K562 (cell line): ENCODE measurements at regions not wholly inside any gene's neighbourhood (a gene's known extent, or its start where the extent isn't known, plus 50 kb on each side); places are given as distances from the start of the nearest gene placed in this dataset.

Source experiments
- BHLHE40 ChIP-seq: IDR thresholded peaks from 2 replicates; pipeline ENCODE4 v1.6.1; 2011; ENCODE audit warnings: low read length, improper control_type of control experiment
- HDAC6 ChIP-seq: IDR thresholded peaks from 2 replicates; pipeline ENCODE4 v1.6.1; 2012; ENCODE audit warnings: low read depth, mild to moderate bottlenecking, control low read depth, inconsistent platforms, low read length, moderate library complexity
- L3MBTL2 ChIP-seq: fragments of 450-650 bp; IDR thresholded peaks from 2 replicates; pipeline ENCODE4 v1.6.1; 2016; ENCODE audit warnings: mild to moderate bottlenecking, moderate library complexity
- MCM5 ChIP-seq: fragments of 450-650 bp; IDR thresholded peaks from 2 replicates; pipeline ENCODE4 v1.6.1; 2016; ENCODE audit warnings: low read depth
- POLR2A ChIP-seq: fragments of 450-650 bp; conservative IDR thresholded peaks from 2 replicates; pipeline ENCODE4 v1.6.1; 2016
- RFX5 ChIP-seq: IDR thresholded peaks from 2 replicates; pipeline ENCODE4 v1.6.1; 2011; ENCODE audit warnings: low read depth, mild to moderate bottlenecking, improper control_type of control experiment, low read length
- ZFX ChIP-seq: sonication (generic); formaldehyde crosslinking; IDR thresholded peaks from 2 replicates; pipeline ENCODE4 v1.8.0; 2022; ENCODE audit warnings: mild to moderate bottlenecking, missing genetic modification reagents, moderate library complexity
- ZNF785 ChIP-seq: fragments of 250-450 bp; sonication (Bioruptor Pico); IDR thresholded peaks from 2 replicates; pipeline ENCODE4 v1.4.0; 2020; ENCODE audit warnings: mild to moderate bottlenecking
- TF ChIP-seq, protein P1 (sequence below), 3 experiments: IDR thresholded peaks in 2 of 3; conservative IDR thresholded peaks in 1 of 3; 2 replicates each; pipeline ENCODE4 v1.5.1; 2011 to 2012; ENCODE audit warnings: low read length in 3 of 3, mild to moderate bottlenecking in 3 of 3, control low read depth in 2 of 3, improper control_type of control experiment in 1 of 3, inconsistent platforms in 1 of 3, low read depth in 1 of 3, mixed read lengths in 1 of 3, moderate library complexity in 1 of 3; ENCODE audit not compliant: insufficient read depth in 2 of 3
- TF ChIP-seq, protein P2 (sequence below): sonication (generic); formaldehyde crosslinking; IDR thresholded peaks from 2 replicates; pipeline ENCODE4 v1.8.0; 2022; ENCODE audit warnings: mild to moderate bottlenecking, low read depth, missing genetic modification reagents

DNA sequence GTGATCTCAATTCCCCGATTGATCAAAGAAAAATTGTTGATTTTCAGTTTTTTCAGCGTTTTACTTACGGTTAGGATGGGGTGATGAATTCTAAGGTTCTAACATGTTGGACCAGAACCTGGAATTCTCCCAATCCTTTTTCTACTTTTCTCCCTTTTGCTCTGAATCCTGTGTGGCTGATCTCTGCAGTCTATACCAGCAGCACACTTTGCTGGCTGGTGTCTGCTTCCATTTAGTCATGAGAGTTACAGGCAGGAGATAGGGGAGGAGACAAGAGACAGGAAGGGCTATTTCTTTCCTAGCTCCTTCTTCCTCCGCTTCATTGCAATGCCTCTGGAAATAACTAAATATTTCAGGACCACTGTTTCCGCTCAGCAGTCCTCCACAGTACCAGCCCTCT lies 623.9 kb downstream of the CENPC start:
- TF ChIP-seq BHLHE40, result no peak
- no peak for TF ChIP-seq MCM5
- TF ChIP-seq, protein P1, sequence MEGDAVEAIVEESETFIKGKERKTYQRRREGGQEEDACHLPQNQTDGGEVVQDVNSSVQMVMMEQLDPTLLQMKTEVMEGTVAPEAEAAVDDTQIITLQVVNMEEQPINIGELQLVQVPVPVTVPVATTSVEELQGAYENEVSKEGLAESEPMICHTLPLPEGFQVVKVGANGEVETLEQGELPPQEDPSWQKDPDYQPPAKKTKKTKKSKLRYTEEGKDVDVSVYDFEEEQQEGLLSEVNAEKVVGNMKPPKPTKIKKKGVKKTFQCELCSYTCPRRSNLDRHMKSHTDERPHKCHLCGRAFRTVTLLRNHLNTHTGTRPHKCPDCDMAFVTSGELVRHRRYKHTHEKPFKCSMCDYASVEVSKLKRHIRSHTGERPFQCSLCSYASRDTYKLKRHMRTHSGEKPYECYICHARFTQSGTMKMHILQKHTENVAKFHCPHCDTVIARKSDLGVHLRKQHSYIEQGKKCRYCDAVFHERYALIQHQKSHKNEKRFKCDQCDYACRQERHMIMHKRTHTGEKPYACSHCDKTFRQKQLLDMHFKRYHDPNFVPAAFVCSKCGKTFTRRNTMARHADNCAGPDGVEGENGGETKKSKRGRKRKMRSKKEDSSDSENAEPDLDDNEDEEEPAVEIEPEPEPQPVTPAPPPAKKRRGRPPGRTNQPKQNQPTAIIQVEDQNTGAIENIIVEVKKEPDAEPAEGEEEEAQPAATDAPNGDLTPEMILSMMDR (IDR thresholded peaks at IDR 0.05 in 2 of 3, conservative IDR thresholded peaks at IDR 0.05 in 1 of 3; ENCODE audit: insufficient read depth in 2 of 3, low read depth in 1 of 3, low read length in 3 of 3), result no peak
- TF ChIP-seq HDAC6, result no peak
- TF ChIP-seq ZNF785 (CRISPR knock-in tag), result no peak
- TF ChIP-seq POLR2A, result no peak
- no peak for TF ChIP-seq L3MBTL2
- TF ChIP-seq RFX5, result no peak
- TF ChIP-seq, protein P2, sequence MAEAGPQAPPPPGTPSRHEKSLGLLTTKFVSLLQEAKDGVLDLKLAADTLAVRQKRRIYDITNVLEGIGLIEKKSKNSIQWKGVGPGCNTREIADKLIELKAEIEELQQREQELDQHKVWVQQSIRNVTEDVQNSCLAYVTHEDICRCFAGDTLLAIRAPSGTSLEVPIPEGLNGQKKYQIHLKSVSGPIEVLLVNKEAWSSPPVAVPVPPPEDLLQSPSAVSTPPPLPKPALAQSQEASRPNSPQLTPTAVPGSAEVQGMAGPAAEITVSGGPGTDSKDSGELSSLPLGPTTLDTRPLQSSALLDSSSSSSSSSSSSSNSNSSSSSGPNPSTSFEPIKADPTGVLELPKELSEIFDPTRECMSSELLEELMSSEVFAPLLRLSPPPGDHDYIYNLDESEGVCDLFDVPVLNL (CRISPR knock-in tag), result no peak
- no peak for TF ChIP-seq ZFX (CRISPR knock-in tag)
